H1 (cell line): ENCODE measurements at regions not wholly inside any gene's neighbourhood (a gene's known extent, or its start where the extent isn't known, plus 50 kb on each side); places are given as distances from the start of the nearest gene placed in this dataset.

Experiments used
- CTCF ChIA-PET: fragments of 300-600 bp; sonication (Branson Sonifier 250); formaldehyde crosslinking; loops from one replicate; lab custom pipeline; 2021; ENCODE audit not compliant: partially characterized antibody; lab: Charles Lee
- POLR2A ChIA-PET: fragments of 300-600 bp; sonication (Branson Sonifier 250); formaldehyde crosslinking; loops from one replicate; lab custom pipeline; 2021; ENCODE audit warnings: inconsistent platforms; ENCODE audit not compliant: partially characterized antibody; lab: Charles Lee
- DNase-seq, 2 experiments: peaks; one replicate each; pipeline versions ENCODE4 v3.0.0 to v3.0.0-alpha.2; 2010 to 2022; ENCODE audit warnings: low spot score in 2 of 2, low read depth in 1 of 2, mixed read lengths in 1 of 2
- FAIRE-seq: peaks from 2 replicates; lab custom pipeline; 2011; peaks lifted over from hg19 to GRCh38; lab: Jason Lieb, UNC
- H2AFZ ChIP-seq: 2 replicates; pipeline ENCODE4 v1.8.1; 2012; ENCODE audit warnings: low read length, inconsistent platforms
- H2AK5ac ChIP-seq: 2 replicates; pipeline ENCODE4 v1.6.1; 2013; ENCODE audit warnings: low read depth, low read length
- H2BK120ac ChIP-seq: replicated peaks from 2 replicates; pipeline ENCODE3; 2013; ENCODE audit warnings: low read depth, low read length, inconsistent platforms
- H2BK12ac ChIP-seq: 2 replicates; pipeline ENCODE4 v1.6.1; 2013; ENCODE audit warnings: low read depth, low read length
- H2BK15ac ChIP-seq: 2 replicates; pipeline ENCODE4 v1.6.1; 2013; ENCODE audit warnings: low read length
- H2BK20ac ChIP-seq: 2 replicates; pipeline ENCODE4 v1.6.1; 2013; ENCODE audit warnings: low read length
- H2BK5ac ChIP-seq: 2 replicates; pipeline ENCODE4 v1.6.1; 2013; ENCODE audit warnings: low read depth, low read length
- H3K14ac ChIP-seq: 2 replicates; pipeline ENCODE4 v1.6.1; 2013; ENCODE audit warnings: inconsistent platforms; ENCODE audit not compliant: insufficient read length
- H3K18ac ChIP-seq: 2 replicates; pipeline ENCODE4 v1.6.1; 2013; ENCODE audit warnings: low read length; ENCODE audit errors: extremely low read depth
- H3K23ac ChIP-seq: 2 replicates; pipeline ENCODE4 v1.6.1; 2013; ENCODE audit warnings: inconsistent platforms; ENCODE audit not compliant: insufficient read length
- H3K23me2 ChIP-seq: 2 replicates; pipeline ENCODE4 v1.6.1; 2013; ENCODE audit warnings: low read depth, low read length
- H3K27ac ChIP-seq: 2 replicates; pipeline ENCODE4 v1.6.1; 2011; ENCODE audit warnings: low read depth, low read length, inconsistent platforms
- H3K27me3 ChIP-seq, 4 experiments: replicated peaks in 1 of 4; 1 replicate in 1 of 4; 2 replicates in 3 of 4; pipeline versions ENCODE4 v1.6.1 to v1.8.1; 2011 to 2013; ENCODE audit warnings: low read length in 3 of 4, mild to moderate bottlenecking in 3 of 4, inconsistent platforms in 2 of 4, mixed read lengths in 2 of 4, moderate library complexity in 1 of 4; ENCODE audit not compliant: control insufficient read depth in 3 of 4, insufficient read depth in 3 of 4; ENCODE audit errors: extremely low read depth in 1 of 4
- H3K36me3 ChIP-seq, 4 experiments: 2 replicates each; pipeline versions ENCODE4 v1.6.1 to v1.8.1; 2011 to 2013; ENCODE audit warnings: mild to moderate bottlenecking in 4 of 4, low read length in 3 of 4, moderate library complexity in 2 of 4, control low read depth in 1 of 4, inconsistent platforms in 1 of 4; ENCODE audit not compliant: insufficient read depth in 4 of 4, control insufficient read depth in 2 of 4
- H3K4ac ChIP-seq: replicated peaks from 2 replicates; pipeline ENCODE3; 2013; ENCODE audit warnings: low read length, low read depth, mixed read lengths, inconsistent platforms; ENCODE audit not compliant: insufficient read length
- H3K4me1 ChIP-seq, 4 experiments: replicated peaks in 1 of 4; 1 replicate in 1 of 4; 2 replicates in 3 of 4; pipeline versions ENCODE4 v1.6.1 to v1.8.1; 2011 to 2013; ENCODE audit warnings: low read length in 3 of 4, inconsistent platforms in 2 of 4, mixed read lengths in 1 of 4; ENCODE audit not compliant: insufficient read depth in 4 of 4, control insufficient read depth in 3 of 4
- H3K4me2 ChIP-seq, 2 experiments: 2 replicates each; pipeline versions ENCODE4 v1.6.1 to v1.8.1; 2011 to 2013; ENCODE audit warnings: low read depth in 2 of 2, low read length in 2 of 2, control low read depth in 1 of 2, inconsistent platforms in 1 of 2, mild to moderate bottlenecking in 1 of 2; ENCODE audit not compliant: insufficient read depth in 1 of 2
- H3K4me3 ChIP-seq, 4 experiments: fragments of 200-600, 300-600 bp in 1 of 4; sonication (generic), shearing (Covaris generic), sonication (Bioruptor Twin) in 1 of 4; 2 replicates each; pipeline versions ENCODE4 v1.5.1 to v1.8.1; 2011 to 2016; ENCODE audit warnings: low read length in 4 of 4, low read depth in 3 of 4, control low read depth in 2 of 4, inconsistent platforms in 2 of 4, mild to moderate bottlenecking in 2 of 4, mixed read lengths in 1 of 4, moderate library complexity in 1 of 4; ENCODE audit not compliant: insufficient read depth in 2 of 4; ENCODE audit errors: extremely low read depth in 1 of 4
- H3K56ac ChIP-seq: replicated peaks from 2 replicates; pipeline ENCODE3; 2013; ENCODE audit warnings: low read depth, mild to moderate bottlenecking, mixed read lengths, low read length, inconsistent platforms; ENCODE audit not compliant: insufficient read length
- H3K79me1 ChIP-seq: 2 replicates; pipeline ENCODE4 v1.6.1; 2013; ENCODE audit warnings: low read depth, low read length, control low read depth
- H3K79me2 ChIP-seq, 2 experiments: 2 replicates each; pipeline versions ENCODE4 v1.6.1 to v1.8.1; 2012 to 2013; ENCODE audit warnings: low read length in 2 of 2, mild to moderate bottlenecking in 2 of 2, inconsistent platforms in 1 of 2; ENCODE audit not compliant: insufficient read depth in 2 of 2, control insufficient read depth in 1 of 2
- H3K9ac ChIP-seq, 4 experiments: replicated peaks in 1 of 4; 1 replicate in 1 of 4; 2 replicates in 3 of 4; pipeline versions ENCODE4 v1.6.1 to v1.8.1; 2011 to 2013; ENCODE audit warnings: low read depth in 3 of 4, low read length in 3 of 4, control low read depth in 2 of 4, mild to moderate bottlenecking in 2 of 4, moderate library complexity in 2 of 4, inconsistent platforms in 1 of 4; ENCODE audit errors: extremely low read depth in 1 of 4
- H3K9me3 ChIP-seq, 2 experiments: 2 replicates each; pipeline versions ENCODE4 v1.6.1 to v1.8.1; 2012 to 2013; ENCODE audit warnings: mild to moderate bottlenecking in 2 of 2, moderate library complexity in 2 of 2, control low read depth in 1 of 2, inconsistent platforms in 1 of 2, low read depth in 1 of 2, low read length in 1 of 2, mixed read lengths in 1 of 2; ENCODE audit not compliant: insufficient read depth in 2 of 2
- H4K20me1 ChIP-seq, 2 experiments: replicated peaks in 1 of 2; 2 replicates each; pipeline versions ENCODE3 to v1.8.1; 2011 to 2013; ENCODE audit warnings: inconsistent platforms in 2 of 2, low read length in 2 of 2, mild to moderate bottlenecking in 1 of 2; ENCODE audit not compliant: insufficient read depth in 2 of 2, control insufficient read depth in 1 of 2
- H4K5ac ChIP-seq: 2 replicates; pipeline ENCODE4 v1.6.1; 2013; ENCODE audit warnings: low read length, low read depth, mixed read lengths, inconsistent platforms; ENCODE audit not compliant: insufficient read length
- H4K8ac ChIP-seq: 2 replicates; pipeline ENCODE4 v1.8.0; 2013; ENCODE audit warnings: mild to moderate bottlenecking, moderate library complexity, low read length, inconsistent platforms; ENCODE audit not compliant: insufficient read depth; ENCODE audit errors: extremely low read depth
- H4K91ac ChIP-seq: replicated peaks from 2 replicates; pipeline ENCODE3; 2013; ENCODE audit warnings: low read length, mixed read lengths, inconsistent platforms; ENCODE audit not compliant: insufficient read length
- ASH2L ChIP-seq: fragments of 200-600, 300-600 bp; sonication (generic); IDR thresholded peaks from one replicate; pipeline ENCODE4 v1.7.1; 2017; ENCODE audit warnings: low read length
- CBX8 ChIP-seq: fragments of 300-800, 300-1000 bp; sonication (generic); IDR thresholded peaks from 2 replicates; pipeline ENCODE4 v1.7.1; 2016; ENCODE audit warnings: low read depth, low read length, borderline replicate concordance
- CREB1 ChIP-seq: IDR thresholded peaks from 2 replicates; pipeline ENCODE4 v1.6.1; 2012; ENCODE audit warnings: inconsistent platforms
- FOSL1 ChIP-seq: IDR thresholded peaks from 2 replicates; pipeline ENCODE4 v1.6.1; 2011; ENCODE audit warnings: mild to moderate bottlenecking, low read depth, low read length, moderate library complexity; ENCODE audit not compliant: insufficient read depth
- GTF2F1 ChIP-seq: IDR thresholded peaks from 2 replicates; pipeline ENCODE4 v1.6.1; 2012; ENCODE audit warnings: low read depth, low read length, improper control_type of control experiment, borderline replicate concordance
- HDAC6 ChIP-seq: IDR thresholded peaks from one replicate; pipeline ENCODE4 v1.7.1; 2012; ENCODE audit warnings: low read depth, mild to moderate bottlenecking, inconsistent platforms, low read length, moderate library complexity
- KDM5A ChIP-seq: fragments of 200-600 bp; IDR thresholded peaks from 2 replicates; pipeline ENCODE4 v1.7.1; 2012; ENCODE audit warnings: mild to moderate bottlenecking, low read length, inconsistent platforms, mixed read lengths
- POLR2AphosphoS5 ChIP-seq: IDR thresholded peaks from 2 replicates; pipeline ENCODE4 v1.6.1; 2011; ENCODE audit warnings: low read depth, low read length
- RFX5 ChIP-seq: IDR thresholded peaks from 2 replicates; pipeline ENCODE4 v1.6.1; 2011; ENCODE audit warnings: low read depth, low read length, improper control_type of control experiment, borderline replicate concordance
- TAF1 ChIP-seq: IDR thresholded peaks from 2 replicates; pipeline ENCODE4 v1.6.1; 2011; ENCODE audit warnings: mild to moderate bottlenecking, low read depth, low read length
- USF2 ChIP-seq: IDR thresholded peaks from 2 replicates; pipeline ENCODE4 v1.6.1; 2011; ENCODE audit warnings: low read length, improper control_type of control experiment
- ZNF274 ChIP-seq: IDR thresholded peaks from 2 replicates; pipeline ENCODE4 v1.7.0; 2012; ENCODE audit warnings: low read length, borderline replicate concordance; ENCODE audit errors: extremely low read depth
- WGBS, 2 experiments: shearing (Covaris generic) in 1 of 2; methylation state at CpG; one replicate each; pipeline versions ENCODE4 v1.1.6 to v1.1.7; 2013 to 2015; ENCODE audit warnings: low lambda C conversion rate in 2 of 2, mixed read lengths in 2 of 2, inconsistent platforms in 1 of 2, low coverage in 1 of 2, missing lambda C conversion rate in 1 of 2; ENCODE audit not compliant: insufficient replicate concordance in 2 of 2, insufficient coverage in 1 of 2, insufficient read length in 1 of 2; ENCODE audit errors: extremely low coverage in 1 of 2, missing lambda C conversion rate in 1 of 2; 5-methylcytosine and 5-hydroxymethylcytosine counted together

- Histone ChIP-seq H3K4me3 (no peak overlapping the region), H2BK12ac (no peak overlapping the region), H2BK5ac (no peak overlapping the region; the same call in 1 of the 2 replicates), H2BK120ac (no peak overlapping the region), H3K23ac (no peak overlapping the region), H4K91ac (no peak overlapping the region), H2AK5ac (no peak overlapping the region), H2BK15ac (no peak overlapping the region), H2AFZ (no peak overlapping the region), H3K27me3 (no peaks in the 10 kb centered on the region; a peak in 1 of 7 replicates), H4K8ac (peak overlapping the region; percentile 35), H3K9me3 (peaks cover 0 to 6% of the 10 kb centered on the region in 2 experiments; a peak in 1 of 4 replicates), H4K5ac (no peak overlapping the region), H3K4ac (no peak overlapping the region), H3K23me2 (peaks cover 8% of the 10 kb centered on the region; the same call in 1 of the 2 replicates), H3K14ac (no peak overlapping the region), H3K4me2 (no peak overlapping the region), H3K79me1 (no peaks in the 10 kb centered on the region), H3K18ac (no peak overlapping the region), H3K9ac (no peak overlapping the region), H3K36me3 (no peaks in the 10 kb centered on the region), H3K79me2 (no peaks in the 10 kb centered on the region), H3K56ac (no peak overlapping the region), H3K4me1 (peaks cover 0 to 6% (median 1%) of the 10 kb centered on the region in 4 experiments; a peak in 2 of 7 replicates), H3K27ac (no peak overlapping the region), H2BK20ac (no peak overlapping the region), H4K20me1 (peaks cover 0 to 4% of the 10 kb centered on the region in 2 experiments)
- ChIA-PET CTCF (interaction anchor here (0.5 to 0.9 kb wide), 3 partner anchors 108 to 1725 kb away, joined by 3 to 4 read pairs (median 3); no protein-coding TSS in a partner anchor), POLR2A (no interaction called here)
- 81% methylated on average over 11 of the region's 13 CpGs; no CpG with 5 or more reads in 1 of the 2 experiments for WGBS, 2 experiments
- no peak for FAIRE-seq
- no peak for DNase-seq
- no peak for TF ChIP-seq HDAC6
- no peak for TF ChIP-seq CBX8
- TF ChIP-seq ZNF274: no peak
- TF ChIP-seq FOSL1: no peak
- no peak for TF ChIP-seq CREB1
- TF ChIP-seq KDM5A: no peak
- no peak for TF ChIP-seq ASH2L
- TF ChIP-seq GTF2F1: no peak
- TF ChIP-seq RFX5: no peak
- TF ChIP-seq TAF1: no peak
- TF ChIP-seq POLR2AphosphoS5: no peak
- no peak for TF ChIP-seq USF2
These were observed 361.9 kb downstream of the C16orf95 start for GRCh38 chr16:86955136-86955855.
